Breast epithelium (tissue), 3 donors: ENCODE measurements at regions not wholly inside any gene's neighbourhood (a gene's known extent, or its start where the extent isn't known, plus 50 kb on each side); places are given as distances from the start of the nearest gene placed in this dataset.

Experiments used
- CTCF ChIP-seq, 3 donors: fragments of 450-650 bp; IDR thresholded peaks; one replicate each; pipeline ENCODE4 v1.5.1; 2016 to 2017; ENCODE audit warnings: antibody characterized with exemption in 3 of 3, mild to moderate bottlenecking in 3 of 3, moderate library complexity in 3 of 3
- POLR2A ChIP-seq: fragments of 450-650 bp; IDR thresholded peaks from one replicate; pipeline ENCODE4 v1.6.1; 2016; ENCODE audit warnings: antibody characterized with exemption, mild to moderate bottlenecking, moderate library complexity

- TF ChIP-seq CTCF (IDR thresholded peaks at IDR 0.05) (no peak), POLR2A (no peak)
Measured at GRCh38 chr10:60574388-60574787, 184.7 kb upstream of the ANK3 start.
